Stimulated activated CD8-positive, alpha-beta memory T cell treated with anti-CD3 and anti-CD28 coated beads, Interleukin-4, amount 100 ng/mL, for 4 hours (primary cell): ENCODE measurements at regions not wholly inside any gene's neighbourhood (a gene's known extent, or its start where the extent isn't known, plus 50 kb on each side); places are given as distances from the start of the nearest gene placed in this dataset.
"Not testable (repeated sequence)": the region's sequence is repeated elsewhere in the genome, so short reads cannot be mapped to it uniquely, and the experiment has no call there.

Experiments
- DNase-seq, 2 donors: peaks; one replicate each; pipeline ENCODE4 v3.0.0-alpha.2; 2020; ENCODE audit warnings: low read depth in 2 of 2, low spot score in 1 of 2

DNA sequence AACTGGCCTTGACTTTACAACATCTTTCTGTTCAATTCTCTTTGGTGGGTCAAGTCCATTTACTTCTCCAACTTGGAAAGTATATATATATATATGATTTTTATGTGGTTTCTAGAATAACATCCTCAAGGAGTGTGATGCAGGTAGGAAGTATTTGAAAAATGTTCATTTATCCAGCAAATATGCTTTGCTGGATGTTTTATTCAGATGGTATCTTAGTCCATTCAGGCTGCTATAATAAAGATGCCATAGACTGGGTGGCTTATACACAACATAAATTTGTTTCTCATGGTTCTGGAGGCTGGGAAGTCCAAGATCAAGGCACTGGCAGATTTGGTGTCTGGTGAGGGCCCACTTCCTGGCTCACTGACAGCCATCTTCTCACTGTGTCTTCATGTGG is 168.7 kb upstream of the RASGRP1 start:
- no peak for DNase-seq

DNA sequence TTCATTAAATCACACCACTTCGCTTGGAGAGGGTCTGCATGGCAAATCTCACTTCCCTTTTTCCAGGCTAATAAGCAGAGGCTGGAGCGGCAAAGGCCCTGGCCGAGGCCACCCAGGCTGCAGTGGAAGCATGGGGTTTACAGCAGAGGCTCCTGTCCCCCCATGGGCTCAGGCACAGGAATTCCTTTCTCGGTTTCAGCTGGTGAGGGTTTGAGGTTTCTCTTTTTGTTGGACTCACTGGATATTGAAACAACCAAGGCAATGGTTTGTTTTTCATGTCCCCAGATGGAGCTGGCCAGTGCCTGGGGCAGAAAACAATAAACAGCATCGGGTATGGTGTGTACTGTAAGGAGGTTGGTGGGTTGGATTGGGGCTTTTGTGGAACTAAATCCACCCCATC is 175.6 kb upstream of the RASGRP1 start:
- DNase-seq, result no peak

DNA sequence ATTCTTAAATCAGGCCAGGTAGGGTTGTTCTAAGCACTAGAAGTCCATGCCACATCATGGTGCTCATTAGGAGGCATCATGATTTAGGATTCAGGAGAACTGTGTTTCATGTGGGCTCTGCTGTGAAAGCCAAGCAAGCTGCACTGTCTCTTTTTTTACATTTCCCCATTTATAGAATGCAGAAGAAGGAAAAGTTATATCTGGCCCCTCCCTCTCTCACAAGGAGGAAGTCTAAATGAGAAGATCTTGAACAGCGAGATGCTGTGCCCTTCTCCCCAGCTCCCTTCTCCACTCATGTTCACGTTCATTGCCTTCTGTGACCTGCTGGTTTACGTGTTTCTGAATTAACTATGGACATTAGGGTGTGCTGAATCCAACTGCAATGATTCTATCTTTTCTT is 178.5 kb upstream of the RASGRP1 start:
- no peak for DNase-seq

DNA sequence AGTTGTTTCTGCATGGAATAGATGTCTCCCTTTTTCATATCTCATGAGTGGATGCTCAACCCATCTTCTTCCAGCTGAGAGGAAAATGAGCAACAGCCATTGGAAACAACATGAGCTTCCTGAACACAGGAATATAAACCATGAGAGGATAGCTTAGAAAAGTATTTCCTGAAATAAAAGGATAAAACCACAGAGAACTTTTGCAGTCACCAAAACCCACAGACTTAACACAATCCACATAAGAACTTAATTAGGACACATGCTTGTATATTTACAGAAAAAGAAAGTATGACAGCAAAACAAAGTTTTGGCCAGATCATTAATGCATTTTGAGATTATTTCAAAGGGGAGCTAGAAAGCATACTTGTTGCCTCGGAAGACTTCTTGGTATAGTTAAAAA is 180.5 kb upstream of the RASGRP1 start:
- DNase-seq, result no peak

DNA sequence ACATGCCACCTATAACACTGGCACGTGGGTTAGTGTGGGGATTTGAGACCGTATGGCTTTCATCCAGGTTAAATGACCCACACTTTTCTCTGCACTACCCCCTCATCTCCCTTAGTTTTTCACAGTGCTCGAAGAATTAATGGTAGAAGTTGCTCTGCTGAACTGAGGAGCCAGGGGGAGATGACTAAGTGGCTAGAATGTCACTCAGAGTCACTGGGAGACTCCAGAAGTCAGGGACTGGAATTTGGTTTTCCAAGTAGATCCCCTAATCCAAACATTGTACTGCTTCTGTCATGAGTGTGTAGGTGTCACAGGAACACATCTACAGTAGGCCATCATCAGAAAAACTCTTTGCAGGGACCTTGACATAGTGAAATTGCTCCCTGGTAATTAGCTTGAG is 181.0 kb upstream of the RASGRP1 start:
- no peak for DNase-seq

DNA sequence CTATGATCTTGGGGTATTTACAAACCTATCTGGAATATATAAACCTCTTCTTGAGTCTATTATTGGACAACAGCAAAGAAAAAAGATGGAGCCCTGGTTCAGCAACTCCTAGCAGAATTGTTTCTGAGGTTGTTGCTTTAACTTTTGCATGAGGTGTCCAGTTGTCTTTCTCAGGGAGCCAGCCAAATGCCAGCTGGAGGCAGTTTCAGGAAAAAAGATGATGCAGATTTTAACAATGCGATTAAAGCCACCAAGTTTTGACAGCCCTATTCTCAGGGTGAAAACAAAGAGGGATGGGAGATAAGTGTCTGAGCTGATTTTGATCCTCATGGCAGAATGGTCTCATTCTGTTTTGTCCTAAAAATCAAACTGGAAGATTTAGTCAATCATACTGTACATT is 181.6 kb upstream of the RASGRP1 start:
- no peak for DNase-seq

DNA sequence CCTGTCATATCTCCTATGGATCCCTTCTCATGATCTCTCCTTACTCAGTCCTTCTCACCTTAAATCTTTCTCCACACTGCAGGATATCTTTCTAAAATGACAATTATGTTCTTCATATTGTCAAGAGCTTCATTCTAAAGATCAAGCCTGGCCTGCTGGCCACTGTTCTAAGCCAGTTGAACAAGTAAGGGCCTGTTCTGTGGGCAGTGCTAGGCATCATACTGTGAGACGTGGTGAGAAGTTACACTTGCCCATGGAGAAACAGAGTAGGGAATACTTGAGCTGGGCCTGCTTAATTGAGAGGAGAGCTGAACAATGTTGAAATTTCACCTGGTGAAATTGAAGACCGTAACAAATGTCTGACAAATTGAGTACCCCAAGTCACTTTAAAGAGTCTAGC is 184.1 kb upstream of the RASGRP1 start:
- DNase-seq, result no peak

DNA sequence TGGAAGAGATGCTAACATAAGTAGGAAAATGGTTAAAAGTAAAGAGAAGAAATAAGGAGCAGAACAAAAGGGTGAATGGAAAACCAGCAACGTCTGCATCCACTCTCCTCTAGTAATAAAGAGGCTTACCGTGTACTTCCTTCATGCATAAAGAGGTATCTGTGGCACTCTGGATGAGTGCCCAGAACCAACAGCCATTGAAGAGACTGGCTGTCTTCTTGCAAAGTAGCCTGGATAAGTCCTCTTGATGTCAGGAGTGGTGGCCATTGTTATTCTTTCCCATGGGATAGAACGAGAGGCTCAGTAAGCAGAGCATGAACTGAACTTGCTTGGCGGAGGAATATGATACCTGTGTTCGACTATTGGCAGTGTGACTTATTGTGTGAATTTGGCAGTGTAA is 186.2 kb upstream of the RASGRP1 start:
- no peak for DNase-seq

DNA sequence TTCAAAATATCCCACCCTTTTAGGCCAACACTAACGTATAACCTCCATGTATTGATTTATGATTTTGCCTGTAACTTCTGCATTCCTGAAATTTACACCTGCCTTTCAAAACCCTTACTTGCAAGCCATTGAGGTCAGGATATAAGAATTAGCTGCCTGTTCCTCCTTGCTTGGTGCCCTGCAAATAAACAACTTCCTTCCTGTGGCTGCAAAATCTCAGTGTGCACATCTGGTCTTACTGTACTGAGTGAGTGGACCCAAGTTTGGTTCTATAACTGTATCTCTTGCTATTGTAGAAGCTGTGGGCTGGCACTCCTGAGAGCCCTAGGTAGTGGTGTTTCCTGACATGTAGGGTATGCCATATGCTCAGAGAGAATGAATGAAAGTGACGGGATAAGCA is 191.1 kb upstream of the RASGRP1 start:
- no peak for DNase-seq

DNA sequence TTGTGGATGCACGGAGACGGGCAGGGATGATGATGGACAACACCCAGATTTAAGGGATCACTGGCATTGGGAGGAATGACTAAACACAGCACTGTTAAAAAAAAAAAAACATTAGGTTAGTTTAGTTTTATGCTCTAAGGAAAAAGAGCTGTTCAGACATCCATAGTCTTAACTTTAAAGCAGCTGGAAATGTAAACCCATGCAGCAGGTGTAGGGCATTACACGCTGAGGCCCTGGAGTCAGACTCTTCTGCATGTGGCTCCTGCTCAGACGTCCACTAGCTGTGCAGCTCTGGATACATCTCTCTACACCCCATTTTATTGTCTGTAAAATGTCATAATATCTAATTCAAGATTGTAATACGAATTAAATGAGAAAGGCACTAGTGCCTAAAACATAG is 191.8 kb upstream of the RASGRP1 start:
- DNase-seq, result no peak

DNA sequence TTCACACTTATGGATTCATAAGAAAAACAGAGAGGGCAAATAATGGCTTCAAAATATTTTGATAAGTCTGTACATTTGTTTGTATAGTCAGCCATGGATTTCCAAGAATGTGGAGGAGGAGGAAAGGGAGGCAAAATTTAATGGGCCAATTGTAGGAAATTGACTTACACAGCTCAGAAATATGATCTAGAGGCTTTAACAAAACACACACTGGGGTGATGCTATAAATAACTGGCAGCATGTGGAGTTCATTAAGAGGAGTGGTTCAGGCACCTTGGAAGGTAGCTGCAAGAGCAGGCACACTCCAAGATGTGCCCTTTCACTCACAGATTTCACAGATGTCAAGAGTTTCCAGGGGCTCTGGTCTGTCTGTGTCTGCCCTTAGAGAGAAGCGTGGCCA is 193.4 kb upstream of the RASGRP1 start:
- DNase-seq, result no peak

DNA sequence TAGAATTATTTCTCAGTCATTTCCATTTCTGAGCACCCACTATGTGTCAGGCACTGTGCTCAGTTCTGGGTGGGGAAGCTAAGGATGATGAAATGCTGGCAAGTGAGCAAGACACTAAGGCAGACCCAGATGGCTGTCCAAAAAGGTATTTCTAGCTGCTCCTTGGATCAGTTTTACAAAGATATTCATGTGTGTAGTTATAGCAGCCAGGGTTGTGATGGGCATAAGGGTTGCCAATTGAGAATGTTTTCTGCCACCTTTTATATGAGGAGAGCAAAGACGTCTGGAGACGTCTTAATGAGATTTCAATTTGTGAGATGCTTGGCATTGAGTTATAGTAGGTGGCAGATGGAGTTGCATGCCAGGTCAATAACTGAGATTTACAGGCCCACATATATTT is 197.1 kb upstream of the RASGRP1 start:
- DNase-seq, result no peak

DNA sequence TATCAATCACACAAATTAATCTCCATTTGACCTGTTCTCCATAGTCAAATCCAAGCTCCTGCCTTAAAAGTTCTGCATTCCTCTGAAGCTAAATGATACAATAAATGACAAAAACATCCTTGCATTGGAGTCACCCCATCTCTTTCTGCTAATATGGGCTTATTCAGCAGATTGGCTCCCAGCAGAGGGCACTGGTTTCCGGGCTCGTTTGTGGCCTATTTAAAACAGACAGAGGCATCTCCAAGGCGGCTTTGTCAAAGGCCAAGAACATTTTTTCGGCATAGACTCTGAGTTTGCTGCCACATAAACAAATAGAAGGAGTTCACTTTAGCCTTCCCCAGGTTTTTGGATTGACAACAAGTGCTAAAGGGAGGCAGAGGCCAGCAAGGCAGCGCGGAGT is 204.4 kb upstream of the RASGRP1 start:
- no peak for DNase-seq

DNA sequence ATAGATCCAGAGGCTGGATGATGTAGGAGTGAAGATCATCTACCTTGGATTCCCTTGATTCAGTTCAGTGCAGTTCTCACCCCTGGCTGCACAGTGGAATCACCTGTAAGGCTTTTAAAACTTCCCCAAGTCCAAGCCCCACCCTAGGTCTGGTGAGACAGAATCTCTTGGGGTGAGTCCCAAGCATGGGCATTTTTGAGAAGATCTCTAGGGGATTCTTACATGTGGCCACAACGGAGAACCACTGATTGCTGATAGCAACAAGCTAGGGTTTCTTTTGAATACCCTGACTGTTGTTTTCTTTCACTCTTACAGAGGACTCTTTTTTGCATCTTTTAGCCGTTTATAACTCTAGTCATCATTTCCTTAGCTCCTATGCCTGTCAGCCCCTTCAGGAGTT is 204.9 kb upstream of the RASGRP1 start:
- DNase-seq, result no peak

DNA sequence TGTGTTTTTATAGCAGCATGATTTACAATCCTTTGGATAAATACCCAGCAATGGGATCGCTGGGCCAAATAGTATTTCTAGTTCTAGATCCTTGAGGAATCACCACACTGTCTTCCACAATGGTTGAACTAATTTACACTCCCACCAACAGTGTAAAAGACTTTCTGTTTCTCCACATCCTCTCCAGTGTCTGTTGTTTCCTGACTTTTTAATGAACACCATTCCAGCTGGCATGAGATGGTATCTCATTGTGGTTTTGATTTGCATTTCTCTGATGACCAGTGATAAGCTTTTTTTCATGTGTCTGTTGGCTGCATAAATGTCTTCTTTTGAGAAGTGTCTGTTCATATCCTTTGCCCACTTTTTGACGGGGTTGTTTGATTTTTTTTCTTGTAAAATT is 209.5 kb upstream of the RASGRP1 start:
- DNase-seq, result not testable (repeated sequence)

DNA sequence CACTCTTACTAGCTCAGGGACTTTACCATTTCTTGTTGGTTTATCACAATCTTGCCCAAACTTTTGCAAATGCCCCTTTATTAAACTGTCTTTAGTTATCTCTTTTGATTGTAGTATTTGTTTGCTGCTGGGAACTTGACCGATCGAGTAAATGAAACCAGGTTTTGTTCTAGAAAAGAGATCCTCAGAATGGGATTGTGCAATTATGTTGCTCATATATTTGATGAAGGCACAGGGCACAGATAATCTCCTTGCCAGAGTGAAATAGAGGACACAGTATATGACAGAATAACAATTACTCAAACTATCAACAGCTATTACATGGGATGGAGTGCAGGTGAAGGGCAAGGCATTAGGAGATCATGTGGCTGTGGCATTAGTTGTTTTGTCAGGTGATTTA is 216.6 kb upstream of the RASGRP1 start:
- no peak for DNase-seq

DNA sequence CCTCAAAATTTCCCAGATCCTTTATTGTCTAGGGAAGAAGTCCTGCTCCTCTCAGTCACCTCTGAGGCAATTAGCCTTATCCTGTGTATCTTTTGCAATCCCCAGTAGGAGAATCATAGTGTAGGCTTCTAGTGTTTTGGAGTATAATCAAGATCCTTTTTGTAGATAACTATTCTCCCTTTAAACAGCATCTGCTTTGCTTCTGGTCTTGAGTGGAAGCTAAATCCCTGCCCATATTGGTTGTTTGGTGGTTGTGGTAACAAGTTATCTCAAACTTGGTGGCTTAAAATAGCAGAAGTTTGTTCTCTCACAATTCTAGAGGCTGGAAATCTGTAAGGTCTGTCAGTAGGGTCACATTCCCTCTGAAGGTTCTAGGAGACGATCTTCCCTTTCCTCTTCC is 217.5 kb upstream of the RASGRP1 start:
- DNase-seq, result no peak

DNA sequence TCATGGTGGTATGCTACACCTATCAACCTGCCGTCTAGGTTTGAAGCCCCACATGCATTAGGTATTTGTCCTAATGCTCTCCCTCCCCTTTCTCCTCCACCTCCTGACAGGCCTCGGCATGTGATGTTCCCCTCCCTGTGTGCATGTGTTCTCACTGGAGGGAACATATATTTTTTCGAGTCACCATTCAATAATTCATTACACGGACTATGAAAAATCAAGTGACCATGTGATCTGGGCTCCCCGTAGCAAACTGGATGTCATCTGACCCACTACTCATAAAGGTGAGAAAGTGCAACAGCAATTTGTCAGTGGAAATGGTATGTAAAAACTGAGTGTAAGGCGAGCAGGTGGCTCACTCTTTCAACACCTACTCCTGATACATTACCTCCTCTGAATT is 224.3 kb upstream of the RASGRP1 start:
- no peak for DNase-seq

DNA sequence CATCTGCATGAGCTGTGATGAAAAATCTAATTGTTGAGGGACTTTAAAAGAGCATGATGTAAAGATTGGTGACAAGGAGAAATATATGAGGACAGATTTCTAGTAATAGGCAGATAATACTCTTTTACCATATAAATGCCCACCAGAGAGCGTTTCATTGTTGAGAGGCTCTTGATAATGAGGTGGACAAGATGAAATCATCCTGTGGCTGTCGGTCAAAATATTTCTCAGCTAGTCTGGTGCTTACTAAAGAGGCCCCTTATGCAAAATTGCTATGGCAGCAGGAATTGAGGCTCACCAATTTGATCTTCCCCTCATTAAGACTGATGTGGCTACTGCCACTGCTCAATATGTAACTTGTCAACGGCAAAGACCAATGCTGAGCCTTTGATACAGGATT is 225.0 kb upstream of the RASGRP1 start:
- DNase-seq, result no peak

DNA sequence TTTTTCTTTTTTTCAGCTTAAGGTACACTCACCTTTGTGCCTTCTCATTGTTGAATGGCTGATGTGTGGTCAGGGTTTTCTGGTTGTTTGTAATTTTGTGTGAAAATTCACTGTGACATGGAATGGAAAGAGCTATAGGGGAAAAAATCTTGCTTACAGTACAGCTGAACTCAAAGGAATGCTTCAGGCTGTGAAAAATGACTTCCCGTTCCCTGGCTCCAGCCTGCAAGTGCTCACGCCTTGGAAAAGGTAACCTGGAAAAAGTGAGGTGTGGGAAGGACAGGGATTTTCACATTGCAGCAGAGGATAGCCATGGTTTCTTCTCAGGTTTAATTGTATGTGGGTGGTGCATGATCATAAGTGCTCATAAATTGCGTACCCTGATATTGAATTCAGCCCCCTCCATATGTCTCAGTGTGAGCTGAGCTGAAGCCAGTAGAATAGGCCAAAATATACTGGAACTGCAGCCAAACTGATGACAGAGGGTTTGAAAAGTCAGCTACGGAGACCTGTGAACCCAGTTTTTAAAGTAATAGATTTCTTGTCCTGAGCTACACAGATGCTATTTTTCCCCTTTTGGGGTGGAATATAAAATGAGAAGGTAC is 228.7 kb upstream of the RASGRP1 start:
- no peak for DNase-seq

DNA sequence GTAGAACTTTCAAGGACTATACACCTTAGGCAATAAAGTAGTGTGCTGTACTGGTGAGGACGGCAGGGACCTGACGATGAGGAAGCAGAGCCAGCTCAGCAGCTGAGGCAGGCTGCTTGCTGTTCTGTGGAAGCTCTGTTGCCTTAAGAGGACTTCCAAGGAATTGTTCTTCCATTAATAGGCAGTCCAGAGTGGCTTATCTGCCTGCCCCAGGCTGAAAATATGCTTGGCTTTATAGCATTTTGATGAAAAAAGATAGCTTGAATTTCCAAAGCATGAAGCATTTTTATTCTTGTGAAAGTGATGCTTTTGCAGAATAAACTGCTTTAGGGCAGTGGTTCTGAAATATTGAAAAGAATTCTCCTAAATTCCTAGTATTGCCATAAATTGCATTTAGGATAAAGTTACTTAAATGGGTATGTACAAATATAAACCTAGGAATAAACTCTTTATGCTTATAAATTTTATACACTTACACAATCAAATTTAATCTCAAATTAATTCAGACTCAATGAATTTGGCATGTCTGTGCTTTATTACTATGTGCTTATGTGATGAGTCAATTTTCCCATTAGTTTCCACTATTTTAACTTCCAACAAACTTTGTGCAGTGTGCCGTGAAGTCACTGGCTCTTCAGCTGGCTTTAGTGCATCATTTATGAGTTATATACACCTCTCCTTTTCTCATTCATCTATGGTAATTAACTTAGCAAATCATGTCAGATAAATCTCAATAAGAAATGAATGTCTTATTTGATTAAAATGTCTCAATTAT is 231.0 kb upstream of the RASGRP1 start:
- DNase-seq, result no peak

DNA sequence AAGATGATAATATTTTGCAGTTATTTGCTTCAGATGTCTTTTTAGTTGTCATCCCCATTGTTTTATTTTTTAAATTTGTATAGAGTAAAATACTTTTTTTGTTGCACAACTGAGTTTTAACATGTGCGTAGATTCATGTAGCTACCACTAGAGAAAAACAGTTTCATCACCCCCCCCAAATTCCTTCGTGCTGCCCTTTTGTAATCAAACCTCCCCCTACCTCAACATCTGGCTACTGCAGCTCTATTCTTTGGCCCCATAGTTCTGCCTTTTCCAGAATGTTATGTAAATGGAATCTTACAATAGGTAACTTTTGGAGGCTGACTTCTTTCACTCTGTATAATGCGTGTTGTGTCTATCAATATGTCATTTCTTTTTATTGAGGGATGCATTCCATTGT is 232.0 kb upstream of the RASGRP1 start:
- DNase-seq, result no peak

DNA sequence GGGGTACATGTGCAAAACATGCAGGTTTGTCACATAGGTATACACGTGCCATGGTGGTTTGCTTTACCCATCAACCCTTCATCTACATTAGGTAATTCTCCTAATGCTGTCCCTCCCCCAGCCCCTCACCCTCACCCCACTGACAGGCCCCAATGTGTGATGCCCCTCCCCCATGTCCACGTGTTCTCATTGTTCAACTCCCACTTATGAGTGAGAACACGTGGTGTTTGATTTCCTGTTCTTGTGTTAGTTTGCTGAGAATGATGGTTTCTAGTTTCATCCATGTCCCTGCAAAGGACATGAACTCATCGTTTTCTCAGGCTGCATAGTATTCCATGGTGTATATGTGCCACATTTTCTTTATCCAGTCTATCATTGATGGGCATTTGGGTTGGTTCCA is 232.9 kb upstream of the RASGRP1 start:
- not testable (repeated sequence) for DNase-seq
